Esophagus muscularis mucosa (tissue), 4 donors: ENCODE measurements at regions not wholly inside any gene's neighbourhood (a gene's known extent, or its start where the extent isn't known, plus 50 kb on each side); places are given as distances from the start of the nearest gene placed in this dataset.

Experiments used
- DNase-seq: peaks from one replicate; pipeline ENCODE4 v3.0.0-alpha.2; 2017; ENCODE audit errors: extremely low spot score
- H3K27ac ChIP-seq, 4 donors: fragments of 200-600 bp; sonication (generic); replicated peaks in 1 of 4; 1 replicate in 3 of 4; 2 replicates in 1 of 4; pipeline ENCODE4 v1.5.1; 2016 to 2019; ENCODE audit warnings: mild to moderate bottlenecking in 1 of 4
- H3K27me3 ChIP-seq, 4 donors: fragments of 200-600 bp; sonication (generic); one replicate each; pipeline versions ENCODE4 v1.5.1 to v1.6.0; 2016 to 2019
- H3K36me3 ChIP-seq, 4 donors: fragments of 200-600 bp; sonication (generic); one replicate each; pipeline ENCODE4 v1.5.1; 2016 to 2019
- H3K4me1 ChIP-seq, 4 donors: fragments of 200-600 bp; sonication (generic); one replicate each; pipeline ENCODE4 v1.5.1; 2016 to 2019
- H3K4me3 ChIP-seq, 4 donors: fragments of 200-600 bp; sonication (generic); 1 replicate in 2 of 4; 2 replicates in 2 of 4; pipeline ENCODE4 v1.5.1; 2016 to 2019; ENCODE audit warnings: mild to moderate bottlenecking in 4 of 4, moderate library complexity in 1 of 4
- H3K9me3 ChIP-seq, 4 donors: fragments of 200-600 bp; sonication (generic); 1 replicate in 3 of 4; 2 replicates in 1 of 4; pipeline ENCODE4 v1.5.1; 2016 to 2019
- CTCF ChIP-seq, 3 experiments: fragments of 200-600 bp in 2 of 3; fragments of 450-650 bp in 1 of 3; sonication (generic) in 2 of 3; IDR thresholded peaks; one replicate each; pipeline ENCODE4 v1.5.1; 2017 to 2019; ENCODE audit warnings: antibody characterized with exemption in 3 of 3, mild to moderate bottlenecking in 2 of 3, moderate library complexity in 1 of 3
- EP300 ChIP-seq: sonication (generic); formaldehyde crosslinking; IDR thresholded peaks from one replicate; pipeline ENCODE4 v1.6.1; 2017; ENCODE audit warnings: antibody characterized with exemption
- POLR2A ChIP-seq: fragments of 450-650 bp; IDR thresholded peaks from one replicate; pipeline ENCODE4 v1.6.1; 2017; ENCODE audit warnings: antibody characterized with exemption, moderate library complexity, mild to moderate bottlenecking, low read depth
- POLR2AphosphoS5 ChIP-seq, 2 donors: sonication (generic); formaldehyde crosslinking; IDR thresholded peaks; one replicate each; pipeline ENCODE4 v1.6.1; 2017; ENCODE audit warnings: antibody characterized with exemption in 2 of 2
- WGBS: methylation state at CpG from one replicate; pipeline ENCODE4 v1.1.5; 2018; 5-methylcytosine and 5-hydroxymethylcytosine counted together
- intact Hi-C: fragments of 100-400 bp; cut with DNase I; formaldehyde crosslinking; loops from one replicate; pipeline ENCODE4 v1.15.1; 2023

GRCh38 chr20:20938131-20938530, 168.0 kb downstream of the LINC00237 start:
- intact Hi-C loops, result no loop called here
- peak; percentile 91 for DNase-seq
- H3K36me3 ChIP-seq, result no peaks in the 10 kb centered on the region
- H3K27me3 ChIP-seq, result peaks cover 0 to 3% (median 0%) of the 10 kb centered on the region in 4 donors
- H3K9me3 ChIP-seq, result no peaks in the 10 kb centered on the region
- no peak for TF ChIP-seq EP300
- no peak for TF ChIP-seq POLR2A
- no peak for TF ChIP-seq CTCF (IDR thresholded peaks at IDR 0.05)
- no peak for TF ChIP-seq POLR2AphosphoS5 (IDR thresholded peaks at IDR 0.05)
- H3K4me1 ChIP-seq, result no peaks in the 10 kb centered on the region
- H3K4me3 ChIP-seq, result no peak overlapping the region
- H3K27ac ChIP-seq, result no peak overlapping the region
- WGBS, result 87% methylated on average over 7 of the region's 7 CpGs

- Histone ChIP-seq H3K36me3 (no peaks in the 10 kb centered on the region), H3K27me3 (peaks cover 0 to 8% (median 0%) of the 10 kb centered on the region in 4 donors), H3K4me3 (no peak overlapping the region), H3K9me3 (no peaks in the 10 kb centered on the region), H3K4me1 (no peaks in the 10 kb centered on the region), H3K27ac (no peak overlapping the region)
- WGBS, result 80% methylated on average over 19 of the region's 19 CpGs
- intact Hi-C loops, result no loop called here
- DNase-seq, result no peak
- TF ChIP-seq POLR2A (no peak), CTCF (IDR thresholded peaks at IDR 0.05) (no peak), EP300 (no peak), POLR2AphosphoS5 (IDR thresholded peaks at IDR 0.05) (no peak)
Observed at GRCh38 chr20:20933142-20933958, 172.8 kb downstream of the LINC00237 start.

GRCh38 chr20:20932156-20932555, 174.0 kb downstream of the LINC00237 start:
- intact Hi-C loops, result no loop called here
- H3K27ac ChIP-seq, result no peak overlapping the region
- 90% methylated on average over 5 of the region's 5 CpGs for WGBS

GRCh38 chr20:20931632-20932031, 174.5 kb downstream of the LINC00237 start:
- H3K27ac ChIP-seq, result no peak overlapping the region
- H3K27me3 ChIP-seq, result peaks cover 0 to 8% (median 0%) of the 10 kb centered on the region in 4 donors
- no peak overlapping the region for H3K4me3 ChIP-seq
- TF ChIP-seq POLR2AphosphoS5 (IDR thresholded peaks at IDR 0.05) (no peak), EP300 (no peak), POLR2A (no peak), CTCF (IDR thresholded peaks at IDR 0.05) (no peak)
- WGBS, result 91% methylated on average over 3 of the region's 3 CpGs
- H3K9me3 ChIP-seq, result no peaks in the 10 kb centered on the region
- H3K4me1 ChIP-seq, result no peaks in the 10 kb centered on the region
- peak; percentile 62 for DNase-seq
- intact Hi-C loops, result no loop called here
- no peaks in the 10 kb centered on the region for H3K36me3 ChIP-seq

More at GRCh38 chr20:20932156-20932555, 174.0 kb downstream of the LINC00237 start:
- TF ChIP-seq EP300 (no peak), POLR2A (no peak), CTCF (IDR thresholded peaks at IDR 0.05) (no peak), POLR2AphosphoS5 (IDR thresholded peaks at IDR 0.05) (no peak)
- Histone ChIP-seq H3K27me3 (peaks cover 0 to 8% (median 0%) of the 10 kb centered on the region in 4 donors), H3K4me3 (no peak overlapping the region), H3K36me3 (no peaks in the 10 kb centered on the region), H3K4me1 (no peaks in the 10 kb centered on the region), H3K9me3 (no peaks in the 10 kb centered on the region)
- peak; percentile 87 for DNase-seq
